ENCODE measurements at regions not wholly inside any gene's neighbourhood (a gene's known extent, or its start where the extent isn't known, plus 50 kb on each side); places are given as distances from the start of the nearest gene placed in this dataset.
"Not testable (repeated sequence)": the region's sequence is repeated elsewhere in the genome, so short reads cannot be mapped to it uniquely, and the experiment has no call there.

DNA sequence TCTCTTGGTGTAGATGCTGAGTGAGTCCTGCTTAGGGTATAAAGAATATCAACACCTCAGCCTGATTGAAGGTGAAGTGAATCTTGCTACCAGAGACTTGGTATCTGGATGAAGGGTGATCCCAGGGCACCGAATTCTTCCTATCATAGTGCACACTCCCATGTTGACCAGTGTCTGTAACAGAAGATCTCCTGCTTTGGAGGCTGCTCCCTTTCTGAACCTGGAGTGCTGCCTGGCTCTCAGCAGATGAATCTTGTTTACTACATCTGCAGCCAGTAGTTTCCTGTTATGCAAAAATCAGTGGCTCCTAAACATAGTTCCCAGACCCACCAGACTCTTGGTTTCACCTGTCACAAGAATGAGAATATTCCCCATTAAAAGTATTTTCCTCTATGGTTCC is 191.7 kb upstream of the GK2 start:
- TF ChIP-seq, protein P1, sequence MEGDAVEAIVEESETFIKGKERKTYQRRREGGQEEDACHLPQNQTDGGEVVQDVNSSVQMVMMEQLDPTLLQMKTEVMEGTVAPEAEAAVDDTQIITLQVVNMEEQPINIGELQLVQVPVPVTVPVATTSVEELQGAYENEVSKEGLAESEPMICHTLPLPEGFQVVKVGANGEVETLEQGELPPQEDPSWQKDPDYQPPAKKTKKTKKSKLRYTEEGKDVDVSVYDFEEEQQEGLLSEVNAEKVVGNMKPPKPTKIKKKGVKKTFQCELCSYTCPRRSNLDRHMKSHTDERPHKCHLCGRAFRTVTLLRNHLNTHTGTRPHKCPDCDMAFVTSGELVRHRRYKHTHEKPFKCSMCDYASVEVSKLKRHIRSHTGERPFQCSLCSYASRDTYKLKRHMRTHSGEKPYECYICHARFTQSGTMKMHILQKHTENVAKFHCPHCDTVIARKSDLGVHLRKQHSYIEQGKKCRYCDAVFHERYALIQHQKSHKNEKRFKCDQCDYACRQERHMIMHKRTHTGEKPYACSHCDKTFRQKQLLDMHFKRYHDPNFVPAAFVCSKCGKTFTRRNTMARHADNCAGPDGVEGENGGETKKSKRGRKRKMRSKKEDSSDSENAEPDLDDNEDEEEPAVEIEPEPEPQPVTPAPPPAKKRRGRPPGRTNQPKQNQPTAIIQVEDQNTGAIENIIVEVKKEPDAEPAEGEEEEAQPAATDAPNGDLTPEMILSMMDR (IDR thresholded peaks at IDR 0.05), result no peak
- Histone ChIP-seq H3K27ac (ENCODE audit: low read length) (no peak overlapping the region), H3K36me3 (ENCODE audit: control insufficient read depth, insufficient read depth, low read length) (no peaks in the 10 kb centered on the region), H3K9me3 (ENCODE audit: control insufficient read depth, insufficient read depth, low read length) (no peaks in the 10 kb centered on the region), H3K4me1 (ENCODE audit: control insufficient read depth, insufficient read depth, low read length) (no peaks in the 10 kb centered on the region), H3K4me3 (ENCODE audit: low read length) (no peak overlapping the region), H3K27me3 (ENCODE audit: control insufficient read depth, insufficient read depth, low read length) (no peaks in the 10 kb centered on the region)
- Mint-ChIP-seq H3K4me3 (no peak overlapping the region), H3K4me1 (no peaks in the 10 kb centered on the region), H3K9me3 (peaks cover 9% of the 10 kb centered on the region in 2 donors), H3K36me3 (no peaks in the 10 kb centered on the region), H3K27ac (no peak overlapping the region), H3K27me3 (ENCODE audit: low read depth in 2 of 2) (no peaks in the 10 kb centered on the region)
- 93% methylated on average over 1 of the region's 1 CpG for WGBS (ENCODE audit: insufficient coverage)
- no peak for ATAC-seq
- intact Hi-C loops (cut with micrococcal nuclease), result no loop called here
- DNase-seq, result no peak

DNA sequence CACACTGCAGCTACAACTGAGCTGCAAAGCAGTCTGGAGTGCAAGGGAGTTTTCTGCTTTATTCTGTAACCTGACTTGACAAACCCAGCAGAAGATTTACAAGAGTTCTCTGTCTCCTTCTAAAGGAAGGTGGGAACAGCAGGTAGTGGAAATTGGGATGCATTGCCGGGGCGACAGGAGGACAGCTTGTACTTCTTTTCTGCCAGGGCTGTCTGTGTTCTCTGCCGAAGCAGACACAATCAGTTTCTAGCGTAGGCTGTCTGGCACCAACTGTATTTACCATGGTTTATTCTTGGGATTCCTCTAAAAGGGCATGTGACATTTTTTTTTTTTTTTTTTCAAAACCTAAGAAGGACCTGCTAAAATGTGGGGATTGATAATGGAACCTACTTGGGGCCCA is 190.8 kb upstream of the GK2 start:
- H3K27me3 Mint-ChIP-seq (ENCODE audit: low read depth in 2 of 2), result no peaks in the 10 kb centered on the region
- no peaks in the 10 kb centered on the region for H3K36me3 ChIP-seq (ENCODE audit: control insufficient read depth, insufficient read depth, low read length)
- peaks cover 9% of the 10 kb centered on the region in 2 donors for H3K9me3 Mint-ChIP-seq
- TF ChIP-seq, protein P1 (IDR thresholded peaks at IDR 0.05), result no peak
- no peaks in the 10 kb centered on the region for H3K36me3 Mint-ChIP-seq
- H3K27ac ChIP-seq (ENCODE audit: low read length), result no peak overlapping the region
- 94% methylated on average over 4 of the region's 4 CpGs for WGBS (ENCODE audit: insufficient coverage)
- ATAC-seq (no peak), DNase-seq (no peak)
- no peaks in the 10 kb centered on the region for H3K9me3 ChIP-seq (ENCODE audit: control insufficient read depth, insufficient read depth, low read length)
- no peak overlapping the region for H3K4me3 ChIP-seq (ENCODE audit: low read length)
- no peaks in the 10 kb centered on the region for H3K4me1 Mint-ChIP-seq
- H3K4me3 Mint-ChIP-seq, result no peak overlapping the region
- intact Hi-C loops (cut with micrococcal nuclease), result no loop called here
- no peaks in the 10 kb centered on the region for H3K27me3 ChIP-seq (ENCODE audit: control insufficient read depth, insufficient read depth, low read length)
- H3K27ac Mint-ChIP-seq, result no peak overlapping the region
- no peaks in the 10 kb centered on the region for H3K4me1 ChIP-seq (ENCODE audit: control insufficient read depth, insufficient read depth, low read length)

DNA sequence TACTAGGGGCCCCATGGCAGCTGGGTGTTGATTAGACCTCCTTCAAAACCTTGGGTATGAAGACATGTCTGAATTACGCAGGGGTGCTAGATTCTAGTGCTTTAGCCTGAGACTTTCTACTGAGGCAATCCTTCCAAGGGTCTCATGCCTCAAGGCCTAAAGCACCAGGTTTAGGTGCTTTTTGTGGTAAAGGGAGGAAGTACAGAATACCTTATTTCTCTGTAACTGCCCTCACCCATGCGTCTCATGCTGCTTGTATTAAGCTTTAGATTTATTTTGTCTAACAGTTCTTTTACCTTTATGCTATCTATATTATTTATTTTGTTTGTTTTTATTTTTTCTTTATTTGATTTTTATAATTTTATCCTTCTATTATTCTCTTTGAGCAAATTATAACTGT is 190.2 kb upstream of the GK2 start:
- WGBS (ENCODE audit: insufficient coverage), result 90% methylated on average over 1 of the region's 2 CpGs
- Histone ChIP-seq H3K27me3 (ENCODE audit: control insufficient read depth, insufficient read depth, low read length) (no peaks in the 10 kb centered on the region), H3K9me3 (ENCODE audit: control insufficient read depth, insufficient read depth, low read length) (no peaks in the 10 kb centered on the region), H3K4me1 (ENCODE audit: control insufficient read depth, insufficient read depth, low read length) (no peaks in the 10 kb centered on the region), H3K36me3 (ENCODE audit: control insufficient read depth, insufficient read depth, low read length) (no peaks in the 10 kb centered on the region), H3K4me3 (ENCODE audit: low read length) (no peak overlapping the region), H3K27ac (ENCODE audit: low read length) (no peak overlapping the region)
- H3K4me3 Mint-ChIP-seq, result no peak overlapping the region
- DNase-seq, result no peak
- no peak overlapping the region for H3K27ac Mint-ChIP-seq
- no peaks in the 10 kb centered on the region for H3K4me1 Mint-ChIP-seq
- no peak for ATAC-seq
- TF ChIP-seq, protein P1 (IDR thresholded peaks at IDR 0.05), result no peak
- intact Hi-C loops (cut with micrococcal nuclease), result no loop called here
- H3K27me3 Mint-ChIP-seq (ENCODE audit: low read depth in 2 of 2), result no peaks in the 10 kb centered on the region
- H3K9me3 Mint-ChIP-seq, result peaks cover 9% of the 10 kb centered on the region in 2 donors
- no peaks in the 10 kb centered on the region for H3K36me3 Mint-ChIP-seq

DNA sequence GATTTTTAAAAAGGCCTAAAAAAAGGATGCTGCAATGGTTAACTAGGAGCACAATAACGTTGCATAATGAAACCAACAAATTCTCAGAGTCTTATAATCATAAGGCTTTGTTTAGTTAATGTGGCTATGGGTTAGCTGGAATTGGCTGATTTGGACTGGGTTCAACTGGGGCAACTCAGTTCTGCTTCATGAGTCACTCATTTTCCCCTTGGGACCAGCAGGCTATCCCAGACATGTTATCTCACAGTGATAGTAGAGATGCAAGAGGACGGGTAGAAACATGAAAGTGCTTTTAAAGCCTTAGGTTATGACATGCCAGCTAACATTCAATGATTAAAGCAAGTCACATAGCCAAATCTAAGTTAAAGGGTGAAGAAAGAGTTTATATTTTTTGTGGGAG is 189.2 kb upstream of the GK2 start:
- ATAC-seq (no peak), DNase-seq (no peak)
- H3K4me3 Mint-ChIP-seq, result no peak overlapping the region
- TF ChIP-seq, protein P1 (IDR thresholded peaks at IDR 0.05), result no peak
- no peaks in the 10 kb centered on the region for H3K27me3 ChIP-seq (ENCODE audit: control insufficient read depth, insufficient read depth, low read length)
- no peak overlapping the region for H3K27ac Mint-ChIP-seq
- no peaks in the 10 kb centered on the region for H3K36me3 Mint-ChIP-seq
- no peak overlapping the region for H3K27ac ChIP-seq (ENCODE audit: low read length)
- no peaks in the 10 kb centered on the region for H3K27me3 Mint-ChIP-seq (ENCODE audit: low read depth in 2 of 2)
- no peaks in the 10 kb centered on the region for H3K4me1 ChIP-seq (ENCODE audit: control insufficient read depth, insufficient read depth, low read length)
- H3K9me3 Mint-ChIP-seq, result peaks cover 7 to 11% of the 10 kb centered on the region in 2 donors
- intact Hi-C loops (cut with micrococcal nuclease), result no loop called here
- H3K4me3 ChIP-seq (ENCODE audit: low read length), result no peak overlapping the region
- H3K36me3 ChIP-seq (ENCODE audit: control insufficient read depth, insufficient read depth, low read length), result no peaks in the 10 kb centered on the region
- no peaks in the 10 kb centered on the region for H3K4me1 Mint-ChIP-seq
- H3K9me3 ChIP-seq (ENCODE audit: control insufficient read depth, insufficient read depth, low read length), result no peaks in the 10 kb centered on the region
- 67% methylated on average over 1 of the region's 2 CpGs for WGBS (ENCODE audit: insufficient coverage)

DNA sequence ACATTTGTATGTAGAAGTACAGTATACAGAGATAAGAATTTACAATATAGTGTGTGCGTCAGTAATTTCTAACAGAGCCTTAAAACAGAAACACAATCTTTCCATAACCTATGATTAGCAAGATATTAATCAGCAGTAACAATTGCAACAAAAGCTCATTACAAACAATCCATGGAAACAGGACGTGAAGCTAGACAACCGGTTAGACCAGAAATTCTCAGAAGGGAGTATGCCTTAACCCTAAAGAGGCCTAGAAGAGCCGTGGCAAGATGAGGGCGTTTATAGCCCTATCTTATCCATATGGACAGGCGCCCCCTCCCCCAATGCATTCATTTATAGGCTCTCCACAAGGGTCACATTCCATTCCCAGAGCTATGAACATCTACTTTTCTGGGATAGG is 184.2 kb upstream of the GK2 start:
- H3K27ac ChIP-seq (ENCODE audit: low read length); H3K9me3 ChIP-seq (ENCODE audit: control insufficient read depth, insufficient read depth, low read length); H3K4me1 Mint-ChIP-seq; intact Hi-C loops (cut with micrococcal nuclease); DNase-seq; H3K36me3 Mint-ChIP-seq; H3K4me3 ChIP-seq (ENCODE audit: low read length); H3K27ac Mint-ChIP-seq; H3K4me3 Mint-ChIP-seq; ATAC-seq; H3K27me3 Mint-ChIP-seq (ENCODE audit: low read depth in 2 of 2); H3K4me1 ChIP-seq (ENCODE audit: control insufficient read depth, insufficient read depth, low read length); H3K36me3 ChIP-seq (ENCODE audit: control insufficient read depth, insufficient read depth, low read length); H3K9me3 Mint-ChIP-seq; H3K27me3 ChIP-seq (ENCODE audit: control insufficient read depth, insufficient read depth, low read length): not testable (repeated sequence)
- 73% methylated on average over 4 of the region's 6 CpGs for WGBS (ENCODE audit: insufficient coverage)

Measured in natural killer cell (primary cell).